ENCODE measurements at regions not wholly inside any gene's neighbourhood (a gene's known extent, or its start where the extent isn't known, plus 50 kb on each side); places are given as distances from the start of the nearest gene placed in this dataset.

- no peak overlapping the region for H3K4me3 ChIP-seq (ENCODE audit: low read depth, low read length)
- TF ChIP-seq CTCF (IDR thresholded peaks at IDR 0.05; ENCODE audit: insufficient read depth, low read length): no peak
- DNase-seq (ENCODE audit: low read depth): no peak
Observed at GRCh38 chrX:68995386-68995779, 166.6 kb downstream of the EFNB1 start.

DNA sequence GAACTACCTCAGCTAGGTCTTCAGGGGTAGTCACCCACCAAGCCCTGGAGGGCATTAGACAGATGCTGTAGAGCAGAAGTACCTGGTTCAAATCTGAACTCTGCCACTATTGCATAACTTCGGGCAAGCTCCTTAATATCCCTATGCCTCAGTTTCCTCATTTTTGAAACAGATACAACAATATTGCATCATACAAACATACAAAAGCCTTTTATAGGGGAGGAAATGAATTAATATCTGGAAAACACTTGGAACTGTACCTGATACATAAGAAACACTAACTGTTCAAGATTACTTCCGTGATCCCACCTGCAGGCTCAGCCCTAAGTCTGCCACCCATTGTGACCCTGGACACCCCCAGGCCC lies 166.1 kb downstream of the EFNB1 start:
- no peak overlapping the region for H3K4me3 ChIP-seq (ENCODE audit: low read depth, low read length)
- no peak for TF ChIP-seq CTCF (IDR thresholded peaks at IDR 0.05; ENCODE audit: insufficient read depth, low read length)
- no peak for DNase-seq (ENCODE audit: low read depth)

- DNase-seq (ENCODE audit: low read depth): no peak
- no peak for TF ChIP-seq CTCF (IDR thresholded peaks at IDR 0.05; ENCODE audit: insufficient read depth, low read length)
- no peak overlapping the region for H3K4me3 ChIP-seq (ENCODE audit: low read depth, low read length)
Observed at GRCh38 chrX:68994135-68994890, 165.5 kb downstream of the EFNB1 start.

- no peak overlapping the region for H3K4me3 ChIP-seq (ENCODE audit: low read depth, low read length)
- DNase-seq (ENCODE audit: low read depth): no peak
- TF ChIP-seq CTCF (IDR thresholded peaks at IDR 0.05; ENCODE audit: insufficient read depth, low read length): no peak
Observed at GRCh38 chrX:68992821-68993397, 164.1 kb downstream of the EFNB1 start.

DNA sequence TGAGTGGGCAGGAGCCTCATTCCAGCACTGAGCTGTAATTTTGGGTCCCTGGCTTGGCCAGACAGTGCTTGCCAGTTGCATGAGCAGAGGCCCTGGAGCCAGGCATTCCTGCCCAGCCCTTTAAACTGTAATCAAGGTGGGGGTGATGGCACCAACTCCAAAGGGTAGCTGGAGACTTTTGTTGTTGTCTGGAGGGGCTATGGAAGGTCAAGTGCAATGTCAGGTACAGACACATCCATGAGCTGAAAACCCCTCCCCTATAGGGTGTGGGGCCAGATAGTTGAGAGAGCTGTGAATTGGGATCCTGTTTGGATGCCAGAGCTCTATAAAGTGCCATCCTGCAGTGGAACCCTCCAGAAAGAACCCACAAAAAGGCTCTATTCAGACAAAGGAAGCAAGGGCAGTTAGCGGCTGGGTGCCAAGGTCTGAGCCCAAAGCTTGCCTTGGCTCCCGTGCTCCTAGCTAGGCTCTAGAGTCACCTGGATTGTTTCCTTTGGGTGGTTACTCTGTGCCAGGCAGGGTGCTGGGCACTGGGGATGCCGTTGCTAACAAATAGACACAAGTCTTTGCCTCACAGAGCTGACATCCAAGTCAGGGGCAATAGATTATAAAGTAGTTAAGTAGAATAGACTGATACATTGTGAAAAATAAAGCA lies 163.0 kb downstream of the EFNB1 start:
- DNase-seq (ENCODE audit: low read depth): no peak
- TF ChIP-seq CTCF (IDR thresholded peaks at IDR 0.05; ENCODE audit: insufficient read depth, low read length): no peak
- no peak overlapping the region for H3K4me3 ChIP-seq (ENCODE audit: low read depth, low read length)

- DNase-seq (ENCODE audit: low read depth): no peak
- no peak for TF ChIP-seq CTCF (IDR thresholded peaks at IDR 0.05; ENCODE audit: insufficient read depth, low read length)
Observed at GRCh38 chrX:68990948-68991347, 162.1 kb downstream of the EFNB1 start.

More at GRCh38 chrX:68990948-68991347, 162.1 kb downstream of the EFNB1 start:
- no peak overlapping the region for H3K4me3 ChIP-seq (ENCODE audit: low read depth, low read length)

All from fibroblast of the aortic adventitia (primary cell).